H1 (cell line): ENCODE measurements at regions not wholly inside any gene's neighbourhood (a gene's known extent, or its start where the extent isn't known, plus 50 kb on each side); places are given as distances from the start of the nearest gene placed in this dataset.

ENCODE experiments used
- CTCF ChIA-PET: fragments of 300-600 bp; sonication (Branson Sonifier 250); formaldehyde crosslinking; loops from one replicate; lab custom pipeline; 2021; ENCODE audit not compliant: partially characterized antibody; lab: Charles Lee
- POLR2A ChIA-PET: fragments of 300-600 bp; sonication (Branson Sonifier 250); formaldehyde crosslinking; loops from one replicate; lab custom pipeline; 2021; ENCODE audit warnings: inconsistent platforms; ENCODE audit not compliant: partially characterized antibody; lab: Charles Lee
- DNase-seq, 2 experiments: peaks; one replicate each; pipeline versions ENCODE4 v3.0.0 to v3.0.0-alpha.2; 2010 to 2022; ENCODE audit warnings: low spot score in 2 of 2, low read depth in 1 of 2, mixed read lengths in 1 of 2
- FAIRE-seq: peaks from 2 replicates; lab custom pipeline; 2011; peaks lifted over from hg19 to GRCh38; lab: Jason Lieb, UNC
- H2AFZ ChIP-seq: 2 replicates; pipeline ENCODE4 v1.8.1; 2012; ENCODE audit warnings: low read length, inconsistent platforms
- H2AK5ac ChIP-seq: 2 replicates; pipeline ENCODE4 v1.6.1; 2013; ENCODE audit warnings: low read depth, low read length
- H2BK120ac ChIP-seq: replicated peaks from 2 replicates; pipeline ENCODE3; 2013; ENCODE audit warnings: low read depth, low read length, inconsistent platforms
- H2BK12ac ChIP-seq: 2 replicates; pipeline ENCODE4 v1.6.1; 2013; ENCODE audit warnings: low read depth, low read length
- H2BK15ac ChIP-seq: 2 replicates; pipeline ENCODE4 v1.6.1; 2013; ENCODE audit warnings: low read length
- H2BK20ac ChIP-seq: 2 replicates; pipeline ENCODE4 v1.6.1; 2013; ENCODE audit warnings: low read length
- H2BK5ac ChIP-seq: 2 replicates; pipeline ENCODE4 v1.6.1; 2013; ENCODE audit warnings: low read depth, low read length
- H3K14ac ChIP-seq: 2 replicates; pipeline ENCODE4 v1.6.1; 2013; ENCODE audit warnings: inconsistent platforms; ENCODE audit not compliant: insufficient read length
- H3K18ac ChIP-seq: 2 replicates; pipeline ENCODE4 v1.6.1; 2013; ENCODE audit warnings: low read length; ENCODE audit errors: extremely low read depth
- H3K23ac ChIP-seq: 2 replicates; pipeline ENCODE4 v1.6.1; 2013; ENCODE audit warnings: inconsistent platforms; ENCODE audit not compliant: insufficient read length
- H3K23me2 ChIP-seq: 2 replicates; pipeline ENCODE4 v1.6.1; 2013; ENCODE audit warnings: low read depth, low read length
- H3K27ac ChIP-seq: 2 replicates; pipeline ENCODE4 v1.6.1; 2011; ENCODE audit warnings: low read depth, low read length, inconsistent platforms
- H3K27me3 ChIP-seq, 4 experiments: replicated peaks in 1 of 4; 1 replicate in 1 of 4; 2 replicates in 3 of 4; pipeline versions ENCODE4 v1.6.1 to v1.8.1; 2011 to 2013; ENCODE audit warnings: low read length in 3 of 4, mild to moderate bottlenecking in 3 of 4, inconsistent platforms in 2 of 4, mixed read lengths in 2 of 4, moderate library complexity in 1 of 4; ENCODE audit not compliant: control insufficient read depth in 3 of 4, insufficient read depth in 3 of 4; ENCODE audit errors: extremely low read depth in 1 of 4
- H3K36me3 ChIP-seq, 4 experiments: 2 replicates each; pipeline versions ENCODE4 v1.6.1 to v1.8.1; 2011 to 2013; ENCODE audit warnings: mild to moderate bottlenecking in 4 of 4, low read length in 3 of 4, moderate library complexity in 2 of 4, control low read depth in 1 of 4, inconsistent platforms in 1 of 4; ENCODE audit not compliant: insufficient read depth in 4 of 4, control insufficient read depth in 2 of 4
- H3K4ac ChIP-seq: replicated peaks from 2 replicates; pipeline ENCODE3; 2013; ENCODE audit warnings: low read length, low read depth, mixed read lengths, inconsistent platforms; ENCODE audit not compliant: insufficient read length
- H3K4me1 ChIP-seq, 4 experiments: replicated peaks in 1 of 4; 1 replicate in 1 of 4; 2 replicates in 3 of 4; pipeline versions ENCODE4 v1.6.1 to v1.8.1; 2011 to 2013; ENCODE audit warnings: low read length in 3 of 4, inconsistent platforms in 2 of 4, mixed read lengths in 1 of 4; ENCODE audit not compliant: insufficient read depth in 4 of 4, control insufficient read depth in 3 of 4
- H3K4me2 ChIP-seq, 2 experiments: 2 replicates each; pipeline versions ENCODE4 v1.6.1 to v1.8.1; 2011 to 2013; ENCODE audit warnings: low read depth in 2 of 2, low read length in 2 of 2, control low read depth in 1 of 2, inconsistent platforms in 1 of 2, mild to moderate bottlenecking in 1 of 2; ENCODE audit not compliant: insufficient read depth in 1 of 2
- H3K4me3 ChIP-seq, 4 experiments: fragments of 200-600, 300-600 bp in 1 of 4; sonication (generic), shearing (Covaris generic), sonication (Bioruptor Twin) in 1 of 4; 2 replicates each; pipeline versions ENCODE4 v1.5.1 to v1.8.1; 2011 to 2016; ENCODE audit warnings: low read length in 4 of 4, low read depth in 3 of 4, control low read depth in 2 of 4, inconsistent platforms in 2 of 4, mild to moderate bottlenecking in 2 of 4, mixed read lengths in 1 of 4, moderate library complexity in 1 of 4; ENCODE audit not compliant: insufficient read depth in 2 of 4; ENCODE audit errors: extremely low read depth in 1 of 4
- H3K56ac ChIP-seq: replicated peaks from 2 replicates; pipeline ENCODE3; 2013; ENCODE audit warnings: low read depth, mild to moderate bottlenecking, mixed read lengths, low read length, inconsistent platforms; ENCODE audit not compliant: insufficient read length
- H3K79me1 ChIP-seq: 2 replicates; pipeline ENCODE4 v1.6.1; 2013; ENCODE audit warnings: low read depth, low read length, control low read depth
- H3K79me2 ChIP-seq, 2 experiments: 2 replicates each; pipeline versions ENCODE4 v1.6.1 to v1.8.1; 2012 to 2013; ENCODE audit warnings: low read length in 2 of 2, mild to moderate bottlenecking in 2 of 2, inconsistent platforms in 1 of 2; ENCODE audit not compliant: insufficient read depth in 2 of 2, control insufficient read depth in 1 of 2
- H3K9ac ChIP-seq, 4 experiments: replicated peaks in 1 of 4; 1 replicate in 1 of 4; 2 replicates in 3 of 4; pipeline versions ENCODE4 v1.6.1 to v1.8.1; 2011 to 2013; ENCODE audit warnings: low read depth in 3 of 4, low read length in 3 of 4, control low read depth in 2 of 4, mild to moderate bottlenecking in 2 of 4, moderate library complexity in 2 of 4, inconsistent platforms in 1 of 4; ENCODE audit errors: extremely low read depth in 1 of 4
- H3K9me3 ChIP-seq, 2 experiments: 2 replicates each; pipeline versions ENCODE4 v1.6.1 to v1.8.1; 2012 to 2013; ENCODE audit warnings: mild to moderate bottlenecking in 2 of 2, moderate library complexity in 2 of 2, control low read depth in 1 of 2, inconsistent platforms in 1 of 2, low read depth in 1 of 2, low read length in 1 of 2, mixed read lengths in 1 of 2; ENCODE audit not compliant: insufficient read depth in 2 of 2
- H4K20me1 ChIP-seq, 2 experiments: replicated peaks in 1 of 2; 2 replicates each; pipeline versions ENCODE3 to v1.8.1; 2011 to 2013; ENCODE audit warnings: inconsistent platforms in 2 of 2, low read length in 2 of 2, mild to moderate bottlenecking in 1 of 2; ENCODE audit not compliant: insufficient read depth in 2 of 2, control insufficient read depth in 1 of 2
- H4K5ac ChIP-seq: 2 replicates; pipeline ENCODE4 v1.6.1; 2013; ENCODE audit warnings: low read length, low read depth, mixed read lengths, inconsistent platforms; ENCODE audit not compliant: insufficient read length
- H4K8ac ChIP-seq: 2 replicates; pipeline ENCODE4 v1.8.0; 2013; ENCODE audit warnings: mild to moderate bottlenecking, moderate library complexity, low read length, inconsistent platforms; ENCODE audit not compliant: insufficient read depth; ENCODE audit errors: extremely low read depth
- H4K91ac ChIP-seq: replicated peaks from 2 replicates; pipeline ENCODE3; 2013; ENCODE audit warnings: low read length, mixed read lengths, inconsistent platforms; ENCODE audit not compliant: insufficient read length
- CHD1 ChIP-seq: IDR thresholded peaks from 2 replicates; pipeline ENCODE4 v1.6.1; 2012; ENCODE audit warnings: low read depth, low read length, improper control_type of control experiment
- NANOG ChIP-seq: IDR thresholded peaks from 2 replicates; pipeline ENCODE4 v1.6.1; 2011; ENCODE audit warnings: low read length, low read depth, mild to moderate bottlenecking, inconsistent platforms; ENCODE audit not compliant: insufficient read depth, poor library complexity, severe bottlenecking
- NRF1 ChIP-seq: IDR thresholded peaks from 2 replicates; pipeline ENCODE4 v1.6.1; 2011; ENCODE audit warnings: mild to moderate bottlenecking, low read depth, low read length, improper control_type of control experiment
- RBBP5 ChIP-seq: IDR thresholded peaks from 2 replicates; pipeline ENCODE4 v1.7.1; 2012; ENCODE audit warnings: low read depth, mild to moderate bottlenecking, inconsistent platforms, low read length, moderate library complexity, borderline replicate concordance
- RNF2 ChIP-seq: fragments of 200-900, 300-1000 bp; sonication (generic); IDR thresholded peaks from 2 replicates; pipeline ENCODE4 v1.7.1; 2016; ENCODE audit warnings: borderline replicate concordance, low read depth, mild to moderate bottlenecking, antibody characterized with exemption, low read length; ENCODE audit not compliant: poor library complexity, severe bottlenecking; ENCODE audit errors: missing control alignments
- SIX5 ChIP-seq: IDR thresholded peaks from 2 replicates; pipeline ENCODE4 v1.6.1; 2011; ENCODE audit warnings: mild to moderate bottlenecking, low read depth, low read length
- WGBS, 2 experiments: shearing (Covaris generic) in 1 of 2; methylation state at CpG; one replicate each; pipeline versions ENCODE4 v1.1.6 to v1.1.7; 2013 to 2015; ENCODE audit warnings: low lambda C conversion rate in 2 of 2, mixed read lengths in 2 of 2, inconsistent platforms in 1 of 2, low coverage in 1 of 2, missing lambda C conversion rate in 1 of 2; ENCODE audit not compliant: insufficient replicate concordance in 2 of 2, insufficient coverage in 1 of 2, insufficient read length in 1 of 2; ENCODE audit errors: extremely low coverage in 1 of 2, missing lambda C conversion rate in 1 of 2; 5-methylcytosine and 5-hydroxymethylcytosine counted together
- TF ChIP-seq, protein P1 (sequence below): IDR thresholded peaks from 2 replicates; pipeline ENCODE4 v1.6.1; 2012; ENCODE audit warnings: inconsistent platforms

DNA sequence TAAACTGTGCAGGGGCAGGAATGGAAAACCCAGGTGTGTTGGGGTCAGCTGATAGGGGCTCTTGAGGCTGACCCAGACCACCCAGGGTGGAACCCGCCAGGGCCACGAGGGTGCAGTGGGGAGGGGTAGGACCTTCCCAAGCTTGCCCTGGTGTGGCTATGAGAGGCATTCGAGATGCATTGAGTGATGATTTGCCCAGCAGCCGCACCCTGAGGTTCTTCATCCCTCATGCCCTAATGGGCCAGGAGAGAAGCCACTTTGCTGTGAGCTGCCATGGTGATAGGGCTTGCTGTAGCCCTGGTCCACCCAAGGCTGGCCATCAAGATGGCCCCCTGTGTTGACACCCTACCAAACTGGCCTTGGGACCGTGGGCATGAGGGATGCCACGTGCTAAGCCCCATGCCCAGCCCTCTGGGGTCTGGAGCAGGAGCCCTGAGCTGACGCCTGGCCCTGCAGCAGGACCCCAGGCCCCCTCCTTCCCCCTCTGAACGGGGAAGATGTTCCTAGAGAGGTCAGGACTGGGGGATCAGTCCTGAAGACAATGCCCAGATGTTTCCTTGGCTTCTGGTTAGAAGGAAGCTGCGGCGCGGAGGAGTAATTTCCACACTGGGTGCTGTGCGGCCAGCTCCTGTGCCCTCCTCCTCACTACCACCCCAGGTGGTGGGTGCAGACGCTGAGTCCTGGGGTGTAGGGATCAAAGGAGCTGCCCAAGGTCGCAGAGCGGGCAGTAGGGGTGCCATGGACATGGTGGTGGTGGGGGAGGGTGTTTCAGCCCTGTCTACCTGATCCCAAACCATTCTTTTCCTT, 122.5 kb upstream of the HDAC4 start:
- CTCF ChIA-PET, result interaction anchor here (0.7 kb wide), 1 partner anchor 377 kb away, joined by 3 read pairs; no protein-coding TSS in a partner anchor
- no peak for FAIRE-seq

More for the DNA sequence above, 122.5 kb upstream of the HDAC4 start:
- Histone ChIP-seq H2BK120ac (no peak overlapping the region), H3K4me1 (peaks cover 0 to 7% (median 2%) of the 10 kb centered on the region in 4 experiments; a peak in 4 of 7 replicates), H3K4me2 (no peak overlapping the region), H3K18ac (no peak overlapping the region), H2BK20ac (no peak overlapping the region), H3K79me1 (no peaks in the 10 kb centered on the region), H3K4ac (no peak overlapping the region), H3K23me2 (no peaks in the 10 kb centered on the region), H2BK5ac (no peak overlapping the region), H3K9me3 (peaks cover 0 to 8% of the 10 kb centered on the region in 2 experiments; a peak in 1 of 4 replicates), H4K20me1 (no peaks in the 10 kb centered on the region), H2AK5ac (no peak overlapping the region), H2BK15ac (no peak overlapping the region), H2AFZ (no peak overlapping the region), H3K56ac (no peak overlapping the region), H4K5ac (no peak overlapping the region), H3K27ac (no peak overlapping the region), H3K36me3 (no peaks in the 10 kb centered on the region), H3K14ac (no peak overlapping the region), H3K23ac (no peak overlapping the region), H3K4me3 (no peak overlapping the region), H2BK12ac (no peak overlapping the region), H3K9ac (no peak overlapping the region), H3K79me2 (no peaks in the 10 kb centered on the region), H4K91ac (no peak overlapping the region), H3K27me3 (no peaks in the 10 kb centered on the region), H4K8ac (peak overlapping the region; percentile 78; the same call in 1 of the 2 replicates)
- TF ChIP-seq, protein P1, sequence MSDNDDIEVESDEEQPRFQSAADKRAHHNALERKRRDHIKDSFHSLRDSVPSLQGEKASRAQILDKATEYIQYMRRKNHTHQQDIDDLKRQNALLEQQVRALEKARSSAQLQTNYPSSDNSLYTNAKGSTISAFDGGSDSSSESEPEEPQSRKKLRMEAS, result no peak
- TF ChIP-seq RBBP5 (no peak), NRF1 (no peak), NANOG (no peak), RNF2 (no peak), CHD1 (no peak), SIX5 (no peak)
- POLR2A ChIA-PET, result no interaction called here
- 87% methylated on average over 10 of the region's 15 CpGs; no CpG with 5 or more reads in 1 of the 2 experiments for WGBS, 2 experiments
- DNase-seq, result no peak
